BJ (cell line): ENCODE measurements at regions not wholly inside any gene's neighbourhood (a gene's known extent, or its start where the extent isn't known, plus 50 kb on each side); places are given as distances from the start of the nearest gene placed in this dataset.
"Not testable (repeated sequence)": the region's sequence is repeated elsewhere in the genome, so short reads cannot be mapped to it uniquely, and the experiment has no call there.

Experiments
- CTCF ChIA-PET: fragments of 350-600 bp; formaldehyde crosslinking; extraction: SDS; loops from one replicate; lab custom pipeline; 2021; ENCODE audit warnings: antibody characterized with exemption, inconsistent platforms; lab: Yijun Ruan, JAX
- POLR2A ChIA-PET: fragments of 300-600 bp; sonication (Branson Sonifier 250); formaldehyde crosslinking; extraction: SDS; loops from one replicate; lab custom pipeline; 2021; ENCODE audit warnings: antibody characterized with exemption; lab: Charles Lee
- DNase-seq: peaks from one replicate; pipeline ENCODE4 v3.0.0-alpha.2; 2011; ENCODE audit warnings: low read depth
- H3K27me3 ChIP-seq: 2 replicates; pipeline ENCODE4 v1.6.0; 2011; ENCODE audit warnings: low read length; ENCODE audit not compliant: control insufficient read depth, insufficient read depth
- H3K36me3 ChIP-seq: 2 replicates; pipeline ENCODE4 v1.5.1; 2011; ENCODE audit warnings: low read length; ENCODE audit not compliant: control insufficient read depth, insufficient read depth
- H3K4me3 ChIP-seq: 2 replicates; pipeline ENCODE4 v1.5.1; 2011; ENCODE audit warnings: low read depth, mild to moderate bottlenecking, control low read depth, low read length
- CTCF ChIP-seq: IDR thresholded peaks from 2 replicates; pipeline ENCODE4 v1.5.1; 2011; ENCODE audit warnings: low read depth, mild to moderate bottlenecking, control low read depth, inconsistent platforms, low read length, moderate library complexity; ENCODE audit not compliant: insufficient read depth

GRCh38 chr4:31199644-31200043 lies 479.5 kb downstream of the PCDH7 start:
- Histone ChIP-seq H3K27me3 (no peaks in the 10 kb centered on the region), H3K4me3 (no peak overlapping the region), H3K36me3 (no peaks in the 10 kb centered on the region)
- no peak for DNase-seq
- ChIA-PET POLR2A (no interaction called here), CTCF (no interaction called here)
- TF ChIP-seq CTCF = no peak

- H3K4me3 ChIP-seq, POLR2A ChIA-PET, CTCF ChIA-PET, H3K36me3 ChIP-seq, H3K27me3 ChIP-seq, DNase-seq: not testable (repeated sequence)
Observed at GRCh38 chr4:31202054-31202453, 481.9 kb downstream of the PCDH7 start.

- POLR2A ChIA-PET = no interaction called here
- CTCF ChIA-PET = no interaction called here
Observed at GRCh38 chr4:31204874-31205273, 484.7 kb downstream of the PCDH7 start.

GRCh38 chr4:31220921-31221320 lies 500.8 kb downstream of the PCDH7 start:
- no peak for DNase-seq
- POLR2A ChIA-PET = no interaction called here
- CTCF ChIA-PET = no interaction called here
- TF ChIP-seq CTCF = no peak
- no peaks in the 10 kb centered on the region for H3K27me3 ChIP-seq
- H3K4me3 ChIP-seq = no peak overlapping the region
- no peaks in the 10 kb centered on the region for H3K36me3 ChIP-seq

More at GRCh38 chr4:31204874-31205273, 484.7 kb downstream of the PCDH7 start:
- no peak for DNase-seq
- Histone ChIP-seq H3K4me3 (no peak overlapping the region), H3K36me3 (no peaks in the 10 kb centered on the region), H3K27me3 (no peaks in the 10 kb centered on the region)
- no peak for TF ChIP-seq CTCF

GRCh38 chr4:31228068-31228467 lies 507.9 kb downstream of the PCDH7 start:
- Histone ChIP-seq H3K4me3 (no peak overlapping the region), H3K27me3 (no peaks in the 10 kb centered on the region), H3K36me3 (no peaks in the 10 kb centered on the region)
- CTCF ChIA-PET = no interaction called here
- TF ChIP-seq CTCF = no peak
- DNase-seq = no peak
- POLR2A ChIA-PET = no interaction called here

GRCh38 chr4:31230594-31230993 lies 510.4 kb downstream of the PCDH7 start:
- CTCF ChIA-PET = no interaction called here

More at GRCh38 chr4:31230594-31230993, 510.4 kb downstream of the PCDH7 start:
- Histone ChIP-seq H3K27me3 (no peaks in the 10 kb centered on the region), H3K4me3 (no peak overlapping the region), H3K36me3 (no peaks in the 10 kb centered on the region)
- TF ChIP-seq CTCF = no peak
- no peak for DNase-seq
- POLR2A ChIA-PET = no interaction called here
